ENCODE measurements at regions not wholly inside any gene's neighbourhood (a gene's known extent, or its start where the extent isn't known, plus 50 kb on each side); places are given as distances from the start of the nearest gene placed in this dataset.

DNA sequence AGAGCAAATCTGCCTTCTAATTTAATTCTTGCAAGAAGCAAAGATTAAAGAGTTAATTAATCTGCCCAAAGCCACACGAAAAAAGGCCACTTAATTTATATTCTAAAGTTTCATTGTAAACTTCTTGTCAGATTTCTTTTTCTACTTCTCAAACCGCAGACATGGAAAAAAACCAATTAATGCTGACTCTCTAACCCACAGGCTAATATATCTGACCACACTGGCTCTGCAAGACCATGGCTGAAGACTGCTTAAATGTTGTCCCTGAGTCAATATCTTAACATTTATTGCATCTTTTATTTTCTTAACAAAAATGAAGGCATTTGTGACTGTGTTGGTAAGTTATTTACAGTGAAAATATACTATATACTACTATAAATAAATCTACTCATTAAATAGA is 234.0 kb upstream of the SP8 start:
- H3K36me3 ChIP-seq = no peaks in the 10 kb centered on the region
- intact Hi-C loops (cut with DNase I; ENCODE audit: low total_unique reads) = no loop called here
- no peaks in the 10 kb centered on the region for H3K9me3 ChIP-seq
- no peak for DNase-seq (ENCODE audit: low spot score in 2 of 2)
- no peak overlapping the region for H3K4me3 ChIP-seq
- TF ChIP-seq POLR2A (IDR thresholded peaks at IDR 0.05) (no peak), POLR2AphosphoS5 (IDR thresholded peaks at IDR 0.05) (no peak)
- TF ChIP-seq, protein P1, sequence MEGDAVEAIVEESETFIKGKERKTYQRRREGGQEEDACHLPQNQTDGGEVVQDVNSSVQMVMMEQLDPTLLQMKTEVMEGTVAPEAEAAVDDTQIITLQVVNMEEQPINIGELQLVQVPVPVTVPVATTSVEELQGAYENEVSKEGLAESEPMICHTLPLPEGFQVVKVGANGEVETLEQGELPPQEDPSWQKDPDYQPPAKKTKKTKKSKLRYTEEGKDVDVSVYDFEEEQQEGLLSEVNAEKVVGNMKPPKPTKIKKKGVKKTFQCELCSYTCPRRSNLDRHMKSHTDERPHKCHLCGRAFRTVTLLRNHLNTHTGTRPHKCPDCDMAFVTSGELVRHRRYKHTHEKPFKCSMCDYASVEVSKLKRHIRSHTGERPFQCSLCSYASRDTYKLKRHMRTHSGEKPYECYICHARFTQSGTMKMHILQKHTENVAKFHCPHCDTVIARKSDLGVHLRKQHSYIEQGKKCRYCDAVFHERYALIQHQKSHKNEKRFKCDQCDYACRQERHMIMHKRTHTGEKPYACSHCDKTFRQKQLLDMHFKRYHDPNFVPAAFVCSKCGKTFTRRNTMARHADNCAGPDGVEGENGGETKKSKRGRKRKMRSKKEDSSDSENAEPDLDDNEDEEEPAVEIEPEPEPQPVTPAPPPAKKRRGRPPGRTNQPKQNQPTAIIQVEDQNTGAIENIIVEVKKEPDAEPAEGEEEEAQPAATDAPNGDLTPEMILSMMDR (IDR thresholded peaks at IDR 0.05) = no peak
- no peaks in the 10 kb centered on the region for H3K4me1 ChIP-seq
- no peak overlapping the region for H3K27ac ChIP-seq
- H3K27me3 ChIP-seq = peaks cover 0 to 7% of the 10 kb centered on the region in 2 donors

GRCh38 chr7:21023841-21024484 is 237.3 kb upstream of the SP8 start:
- DNase-seq (ENCODE audit: low spot score in 2 of 2) = no peak
- no peak for TF ChIP-seq POLR2A (IDR thresholded peaks at IDR 0.05)
- TF ChIP-seq, protein P1 (IDR thresholded peaks at IDR 0.05) = no peak
- intact Hi-C loops (cut with DNase I; ENCODE audit: low total_unique reads) = no loop called here
- Histone ChIP-seq H3K27ac (no peak overlapping the region), H3K4me1 (no peaks in the 10 kb centered on the region), H3K27me3 (peaks cover 0 to 7% of the 10 kb centered on the region in 2 donors), H3K36me3 (no peaks in the 10 kb centered on the region), H3K9me3 (no peaks in the 10 kb centered on the region), H3K4me3 (no peak overlapping the region)

GRCh38 chr7:21024485-21024867 is 237.8 kb upstream of the SP8 start:
- no peaks in the 10 kb centered on the region for H3K4me1 ChIP-seq
- TF ChIP-seq, protein P1 (IDR thresholded peaks at IDR 0.05) = no peak
- TF ChIP-seq POLR2A (IDR thresholded peaks at IDR 0.05) = no peak
- TF ChIP-seq POLR2AphosphoS5 (IDR thresholded peaks at IDR 0.05) = no peak
- H3K36me3 ChIP-seq = no peaks in the 10 kb centered on the region
- no peaks in the 10 kb centered on the region for H3K9me3 ChIP-seq
- intact Hi-C loops (cut with DNase I; ENCODE audit: low total_unique reads) = no loop called here
- no peak for DNase-seq (ENCODE audit: low spot score in 2 of 2)
- no peak overlapping the region for H3K4me3 ChIP-seq
- no peak overlapping the region for H3K27ac ChIP-seq
- H3K27me3 ChIP-seq = peaks cover 0 to 7% of the 10 kb centered on the region in 2 donors

DNA sequence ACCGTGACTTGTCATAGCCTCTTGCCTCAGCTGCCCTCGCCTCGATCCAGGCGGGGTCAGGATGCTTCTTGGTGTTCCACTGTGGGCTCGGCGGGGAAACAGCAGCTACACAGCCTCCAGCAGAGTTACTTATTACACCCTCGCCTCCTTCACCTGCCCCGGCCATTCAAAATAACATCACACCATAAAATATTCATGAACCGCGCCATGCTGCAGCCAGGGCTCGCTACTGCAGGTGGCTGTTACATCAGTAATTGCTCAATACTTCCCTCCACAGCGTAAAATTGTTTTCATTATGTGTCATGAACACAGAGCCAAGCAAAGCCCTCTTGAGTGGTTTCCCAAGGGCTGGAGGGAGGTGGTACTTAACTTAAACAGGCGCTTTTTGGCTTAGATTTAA is 241.5 kb upstream of the SP8 start:
- TF ChIP-seq POLR2A (IDR thresholded peaks at IDR 0.05) (no peak), POLR2AphosphoS5 (IDR thresholded peaks at IDR 0.05) (no peak)
- TF ChIP-seq, protein P1 (IDR thresholded peaks at IDR 0.05) = no peak
- H3K36me3 ChIP-seq = no peaks in the 10 kb centered on the region
- H3K27ac ChIP-seq = no peak overlapping the region
- H3K9me3 ChIP-seq = no peaks in the 10 kb centered on the region
- H3K27me3 ChIP-seq = peaks cover 0 to 7% of the 10 kb centered on the region in 2 donors
- intact Hi-C loops (cut with DNase I; ENCODE audit: low total_unique reads) = no loop called here
- H3K4me1 ChIP-seq = no peaks in the 10 kb centered on the region
- no peak for DNase-seq (ENCODE audit: low spot score in 2 of 2)
- H3K4me3 ChIP-seq = no peak overlapping the region

DNA sequence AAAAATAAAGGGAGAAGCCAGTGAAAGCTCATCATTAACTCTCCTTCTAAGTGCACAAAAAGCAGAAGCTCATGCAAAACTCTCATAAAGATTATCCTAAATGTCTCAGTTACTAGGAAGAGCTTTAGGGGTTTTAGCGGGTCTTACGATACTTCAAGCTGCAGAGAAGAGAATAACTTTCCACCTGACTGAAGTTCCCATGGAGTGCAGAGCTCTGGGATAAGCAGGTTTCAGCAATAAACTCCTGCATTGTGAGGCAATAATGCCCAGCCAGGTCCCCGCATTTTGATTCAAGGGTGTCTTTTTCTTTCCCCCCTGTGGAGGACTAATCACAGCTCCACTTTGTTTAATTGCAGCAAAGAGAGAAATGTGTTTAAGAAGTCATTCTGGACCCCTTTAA is 241.9 kb upstream of the SP8 start:
- DNase-seq (ENCODE audit: low spot score in 2 of 2) = no peak
- intact Hi-C loops (cut with DNase I; ENCODE audit: low total_unique reads) = no loop called here
- no peaks in the 10 kb centered on the region for H3K9me3 ChIP-seq
- TF ChIP-seq POLR2A (IDR thresholded peaks at IDR 0.05) (no peak), POLR2AphosphoS5 (IDR thresholded peaks at IDR 0.05) (no peak)
- TF ChIP-seq, protein P1 (IDR thresholded peaks at IDR 0.05) = no peak
- H3K4me3 ChIP-seq = no peak overlapping the region
- H3K27ac ChIP-seq = no peak overlapping the region
- no peaks in the 10 kb centered on the region for H3K36me3 ChIP-seq
- H3K27me3 ChIP-seq = peaks cover 0 to 7% of the 10 kb centered on the region in 2 donors
- H3K4me1 ChIP-seq = no peaks in the 10 kb centered on the region
